ENCODE measurements at regions not wholly inside any gene's neighbourhood (a gene's known extent, or its start where the extent isn't known, plus 50 kb on each side); places are given as distances from the start of the nearest gene placed in this dataset.

DNA sequence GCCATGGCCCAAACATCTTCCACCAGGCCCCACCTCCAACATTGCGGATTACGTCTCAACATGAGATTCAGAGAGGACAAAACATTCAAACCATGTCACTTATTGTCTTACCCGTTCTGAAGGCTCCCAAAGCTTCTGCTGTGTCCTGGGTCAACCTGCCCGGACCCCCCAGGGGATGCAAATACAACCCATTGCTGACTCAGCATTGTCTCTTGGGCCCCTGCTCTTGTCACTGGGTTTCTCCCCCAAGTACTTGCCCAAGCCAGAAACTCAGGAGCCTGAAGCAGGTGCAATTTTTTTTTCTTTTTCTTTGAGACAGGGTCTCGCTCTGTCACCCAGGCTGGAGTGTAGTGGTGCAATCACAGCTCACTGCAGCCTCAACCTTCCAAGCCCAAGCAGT is 144.5 kb downstream of the KCTD15 start:
- H3K4me3 ChIP-seq (IDR thresholded peaks at IDR 0.05; ENCODE audit: insufficient read depth, low read depth, low read length), result no peak overlapping the region
- no peak overlapping the region for H3K9ac ChIP-seq
- TF ChIP-seq, protein P1, sequence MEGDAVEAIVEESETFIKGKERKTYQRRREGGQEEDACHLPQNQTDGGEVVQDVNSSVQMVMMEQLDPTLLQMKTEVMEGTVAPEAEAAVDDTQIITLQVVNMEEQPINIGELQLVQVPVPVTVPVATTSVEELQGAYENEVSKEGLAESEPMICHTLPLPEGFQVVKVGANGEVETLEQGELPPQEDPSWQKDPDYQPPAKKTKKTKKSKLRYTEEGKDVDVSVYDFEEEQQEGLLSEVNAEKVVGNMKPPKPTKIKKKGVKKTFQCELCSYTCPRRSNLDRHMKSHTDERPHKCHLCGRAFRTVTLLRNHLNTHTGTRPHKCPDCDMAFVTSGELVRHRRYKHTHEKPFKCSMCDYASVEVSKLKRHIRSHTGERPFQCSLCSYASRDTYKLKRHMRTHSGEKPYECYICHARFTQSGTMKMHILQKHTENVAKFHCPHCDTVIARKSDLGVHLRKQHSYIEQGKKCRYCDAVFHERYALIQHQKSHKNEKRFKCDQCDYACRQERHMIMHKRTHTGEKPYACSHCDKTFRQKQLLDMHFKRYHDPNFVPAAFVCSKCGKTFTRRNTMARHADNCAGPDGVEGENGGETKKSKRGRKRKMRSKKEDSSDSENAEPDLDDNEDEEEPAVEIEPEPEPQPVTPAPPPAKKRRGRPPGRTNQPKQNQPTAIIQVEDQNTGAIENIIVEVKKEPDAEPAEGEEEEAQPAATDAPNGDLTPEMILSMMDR (conservative IDR thresholded peaks at IDR 0.05; ENCODE audit: low read depth, low read length), result no peak
- H3K36me3 ChIP-seq (ENCODE audit: insufficient read depth), result no peaks in the 10 kb centered on the region
- no peaks in the 10 kb centered on the region for H3K4me1 ChIP-seq (ENCODE audit: low read depth, poor library complexity, severe bottlenecking)
- no peak overlapping the region for H2AFZ ChIP-seq (ENCODE audit: low read depth)
- no peaks in the 10 kb centered on the region for H3K27me3 ChIP-seq (ENCODE audit: insufficient read depth, low read depth)
- no peak overlapping the region for H3K4me2 ChIP-seq
- no peaks in the 10 kb centered on the region for H3K79me2 ChIP-seq (ENCODE audit: insufficient read depth, low read depth)
- H3K27ac ChIP-seq, result no peak overlapping the region
- no peaks in the 10 kb centered on the region for H4K20me1 ChIP-seq (ENCODE audit: insufficient read depth)

DNA sequence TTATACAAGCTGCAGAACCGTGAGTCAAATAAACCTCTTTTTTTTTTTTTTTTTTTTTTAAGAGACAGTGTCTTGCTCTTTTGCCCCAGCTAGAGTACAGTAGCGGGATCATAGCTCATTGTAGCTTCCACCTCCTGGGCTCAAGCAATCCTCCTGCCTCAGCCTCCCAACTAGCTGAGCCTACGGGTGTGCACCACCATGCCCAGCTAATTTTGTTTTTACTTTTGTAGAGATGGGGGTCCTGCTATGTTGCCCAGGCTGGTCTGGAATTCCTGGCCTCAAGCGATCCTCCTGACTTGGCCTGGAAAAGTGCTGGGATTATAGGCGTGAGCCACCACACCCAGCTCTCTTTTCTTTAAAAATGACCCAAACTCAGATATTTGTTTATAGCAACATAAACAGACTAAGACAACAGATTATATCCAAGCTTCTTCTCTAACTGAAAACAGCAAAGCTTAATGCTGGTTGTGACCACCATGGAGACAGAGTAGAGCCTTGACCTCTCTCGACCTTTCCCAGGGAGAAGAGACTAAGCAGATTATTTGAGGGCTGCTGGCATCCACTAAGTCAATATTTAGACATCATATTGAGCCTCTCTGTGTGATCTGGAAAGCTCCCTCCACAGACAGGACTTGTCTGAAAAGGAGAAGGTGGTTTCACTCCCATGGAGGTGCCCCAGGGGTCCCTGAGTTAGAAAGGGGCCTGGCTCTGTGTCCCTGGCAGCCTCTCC is 150.0 kb downstream of the KCTD15 start:
- Histone ChIP-seq H3K9ac (no peak overlapping the region), H3K4me3 (IDR thresholded peaks at IDR 0.05; ENCODE audit: insufficient read depth, low read depth, low read length) (no peak overlapping the region), H3K27ac (no peak overlapping the region), H3K4me2 (no peak overlapping the region), H4K20me1 (ENCODE audit: insufficient read depth) (no peaks in the 10 kb centered on the region), H3K27me3 (ENCODE audit: insufficient read depth, low read depth) (no peaks in the 10 kb centered on the region), H3K79me2 (ENCODE audit: insufficient read depth, low read depth) (no peaks in the 10 kb centered on the region), H3K4me1 (ENCODE audit: low read depth, poor library complexity, severe bottlenecking) (no peaks in the 10 kb centered on the region), H3K36me3 (ENCODE audit: insufficient read depth) (no peaks in the 10 kb centered on the region), H2AFZ (ENCODE audit: low read depth) (no peak overlapping the region)
- TF ChIP-seq, protein P1 (conservative IDR thresholded peaks at IDR 0.05; ENCODE audit: low read depth, low read length), result no peak

DNA sequence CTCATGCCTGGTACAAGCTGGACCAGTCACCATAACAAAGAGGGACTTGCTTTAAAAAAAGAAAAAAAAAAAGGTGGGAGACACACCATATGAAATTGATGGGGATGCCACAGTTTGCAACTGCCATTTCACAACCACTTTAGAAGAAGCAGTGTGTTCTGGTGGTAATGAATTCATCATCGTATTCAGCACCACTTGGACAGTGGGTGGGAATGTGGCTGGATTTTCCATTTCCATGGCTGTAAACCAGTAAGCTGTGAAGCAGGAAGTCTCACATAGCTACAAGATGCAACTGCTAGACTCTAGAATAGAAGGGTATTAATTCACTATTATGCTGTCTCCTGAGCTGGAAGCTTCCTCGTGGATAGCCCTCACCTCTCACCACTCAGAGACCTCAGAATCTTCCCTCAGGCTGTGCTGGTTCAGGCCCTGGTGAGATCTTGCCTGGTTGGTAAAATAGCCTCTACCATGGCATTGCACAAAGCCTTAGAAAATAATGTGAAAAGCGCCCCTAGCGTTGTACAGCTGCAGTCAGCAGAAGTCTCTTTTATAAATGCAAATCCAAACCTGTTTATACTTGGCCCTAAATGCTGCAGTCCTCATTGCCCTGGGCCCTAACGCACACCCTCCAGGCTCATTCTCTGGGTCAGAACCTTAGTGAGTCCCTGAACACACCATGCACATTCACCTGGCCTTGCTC is 150.7 kb downstream of the KCTD15 start:
- Histone ChIP-seq H4K20me1 (ENCODE audit: insufficient read depth) (no peaks in the 10 kb centered on the region), H3K4me3 (IDR thresholded peaks at IDR 0.05; ENCODE audit: insufficient read depth, low read depth, low read length) (no peak overlapping the region)
- TF ChIP-seq, protein P1 (conservative IDR thresholded peaks at IDR 0.05; ENCODE audit: low read depth, low read length), result no peak

DNA sequence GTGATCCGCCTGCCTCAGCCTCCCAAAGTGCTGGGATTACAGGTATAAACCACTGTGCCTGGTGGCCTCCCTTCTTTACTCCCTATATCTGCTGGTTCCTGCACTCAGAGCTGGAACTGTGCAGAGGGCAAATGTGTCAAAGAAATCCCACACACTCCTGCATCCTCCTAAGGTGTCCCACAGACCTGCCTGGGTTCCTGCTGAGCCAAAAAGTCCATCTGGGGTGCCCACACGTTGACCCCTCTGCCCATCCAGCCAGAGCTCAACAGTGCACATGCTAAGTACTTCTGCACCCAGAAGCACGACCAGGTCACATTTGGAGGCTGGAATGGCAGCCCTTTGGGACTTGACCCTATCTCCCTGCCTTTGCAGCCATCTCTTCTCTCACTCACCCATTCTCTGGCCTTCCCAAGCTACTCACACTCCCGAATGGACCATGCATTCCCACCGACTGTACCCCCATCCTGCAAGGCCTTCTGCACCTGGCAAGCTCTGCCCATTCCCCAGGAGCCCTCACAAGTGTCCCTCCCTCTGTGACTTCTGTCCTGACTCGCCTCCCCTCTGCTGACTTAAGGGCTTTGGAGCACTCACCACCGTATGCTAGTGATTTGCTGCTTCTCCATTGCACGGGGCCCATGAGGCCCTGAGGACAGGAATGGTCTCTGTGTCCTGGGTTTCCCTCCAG is 152.1 kb downstream of the KCTD15 start:
- H3K4me2 ChIP-seq, result no peak overlapping the region
- H3K36me3 ChIP-seq (ENCODE audit: insufficient read depth), result no peaks in the 10 kb centered on the region
- no peaks in the 10 kb centered on the region for H3K79me2 ChIP-seq (ENCODE audit: insufficient read depth, low read depth)
- H3K27me3 ChIP-seq (ENCODE audit: insufficient read depth, low read depth), result no peaks in the 10 kb centered on the region
- H3K9ac ChIP-seq, result no peak overlapping the region
- H3K27ac ChIP-seq, result no peak overlapping the region
- TF ChIP-seq, protein P1 (conservative IDR thresholded peaks at IDR 0.05; ENCODE audit: low read depth, low read length), result no peak
- H4K20me1 ChIP-seq (ENCODE audit: insufficient read depth), result no peaks in the 10 kb centered on the region
- no peak overlapping the region for H3K4me3 ChIP-seq (IDR thresholded peaks at IDR 0.05; ENCODE audit: insufficient read depth, low read depth, low read length)
- H2AFZ ChIP-seq (ENCODE audit: low read depth), result no peak overlapping the region
- H3K4me1 ChIP-seq (ENCODE audit: low read depth, poor library complexity, severe bottlenecking), result peaks cover 18% of the 10 kb centered on the region

More for the DNA sequence above, 150.7 kb downstream of the KCTD15 start:
- Histone ChIP-seq H3K27ac (no peak overlapping the region), H3K9ac (no peak overlapping the region), H2AFZ (ENCODE audit: low read depth) (no peak overlapping the region), H3K79me2 (ENCODE audit: insufficient read depth, low read depth) (no peaks in the 10 kb centered on the region), H3K4me2 (no peak overlapping the region), H3K4me1 (ENCODE audit: low read depth, poor library complexity, severe bottlenecking) (peaks cover 4% of the 10 kb centered on the region), H3K27me3 (ENCODE audit: insufficient read depth, low read depth) (no peaks in the 10 kb centered on the region), H3K36me3 (ENCODE audit: insufficient read depth) (no peaks in the 10 kb centered on the region)
